Ishikawa (cell line): ENCODE measurements at regions not wholly inside any gene's neighbourhood (a gene's known extent, or its start where the extent isn't known, plus 50 kb on each side); places are given as distances from the start of the nearest gene placed in this dataset.

Experiments used
- EP300 ChIP-seq: IDR thresholded peaks from 2 replicates; pipeline ENCODE4 v1.6.1; 2012; ENCODE audit warnings: borderline replicate concordance
- TAF1 ChIP-seq: IDR thresholded peaks from 2 replicates; pipeline ENCODE4 v1.6.1; 2012; ENCODE audit warnings: low read depth, mild to moderate bottlenecking
- ZBTB7A ChIP-seq: IDR thresholded peaks from 2 replicates; pipeline ENCODE4 v1.6.1; 2012; ENCODE audit warnings: low read depth
- TF ChIP-seq, protein P1 (sequence below): IDR thresholded peaks from 2 replicates; pipeline ENCODE4 v1.6.1; 2012

- TF ChIP-seq EP300, result no peak
- no peak for TF ChIP-seq ZBTB7A
- TF ChIP-seq, protein P1, sequence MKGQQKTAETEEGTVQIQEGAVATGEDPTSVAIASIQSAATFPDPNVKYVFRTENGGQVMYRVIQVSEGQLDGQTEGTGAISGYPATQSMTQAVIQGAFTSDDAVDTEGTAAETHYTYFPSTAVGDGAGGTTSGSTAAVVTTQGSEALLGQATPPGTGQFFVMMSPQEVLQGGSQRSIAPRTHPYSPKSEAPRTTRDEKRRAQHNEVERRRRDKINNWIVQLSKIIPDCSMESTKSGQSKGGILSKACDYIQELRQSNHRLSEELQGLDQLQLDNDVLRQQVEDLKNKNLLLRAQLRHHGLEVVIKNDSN, result no peak
- no peak for TF ChIP-seq TAF1
These were observed 82.2 kb upstream of the HABP2 start for GRCh38 chr10:113470372-113471240.
